ENCODE measurements at regions not wholly inside any gene's neighbourhood (a gene's known extent, or its start where the extent isn't known, plus 50 kb on each side); places are given as distances from the start of the nearest gene placed in this dataset.
"Not testable (repeated sequence)": the region's sequence is repeated elsewhere in the genome, so short reads cannot be mapped to it uniquely, and the experiment has no call there.

GRCh38 chr14:53295985-53296582, 143.0 kb upstream of the DDHD1 start:
- DNase-seq (ENCODE audit: low read depth in 2 of 2): no peak

- DNase-seq (ENCODE audit: low read depth in 2 of 2): no peak
Measured at GRCh38 chr14:53295372-53295771, 142.2 kb upstream of the DDHD1 start.

- no peak for DNase-seq (ENCODE audit: low read depth in 2 of 2)
Measured at GRCh38 chr14:53286301-53286700, 133.2 kb upstream of the DDHD1 start.

GRCh38 chr14:53285821-53286220, 132.7 kb upstream of the DDHD1 start:
- DNase-seq (ENCODE audit: low read depth in 2 of 2): no peak

- no peak for DNase-seq (ENCODE audit: low read depth in 2 of 2)
Measured at GRCh38 chr14:53285064-53285463, 131.9 kb upstream of the DDHD1 start.

- DNase-seq (ENCODE audit: low read depth in 2 of 2): no peak
Measured at GRCh38 chr14:53278602-53279506, 125.7 kb upstream of the DDHD1 start.

- no peak for DNase-seq (ENCODE audit: low read depth in 2 of 2)
Measured at GRCh38 chr14:53273671-53274072, 120.5 kb upstream of the DDHD1 start.

- no peak for DNase-seq (ENCODE audit: low read depth in 2 of 2)
Measured at GRCh38 chr14:53265025-53265424, 111.9 kb upstream of the DDHD1 start.

GRCh38 chr14:53260928-53261327, 107.8 kb upstream of the DDHD1 start:
- DNase-seq (ENCODE audit: low read depth in 2 of 2): no peak

- no peak for DNase-seq (ENCODE audit: low read depth in 2 of 2)
Measured at GRCh38 chr14:53260286-53260685, 107.2 kb upstream of the DDHD1 start.

GRCh38 chr14:53252141-53252540, 99.0 kb upstream of the DDHD1 start:
- DNase-seq (ENCODE audit: low read depth in 2 of 2): no peak

GRCh38 chr14:53249059-53249458, 95.9 kb upstream of the DDHD1 start:
- DNase-seq (ENCODE audit: low read depth in 2 of 2): no peak

GRCh38 chr14:53247596-53248370, 94.7 kb upstream of the DDHD1 start:
- no peak for DNase-seq (ENCODE audit: low read depth in 2 of 2)

GRCh38 chr14:53242898-53243297, 89.8 kb upstream of the DDHD1 start:
- not testable (repeated sequence) for DNase-seq (ENCODE audit: low read depth in 2 of 2)

GRCh38 chr14:53237488-53237887, 84.4 kb upstream of the DDHD1 start:
- DNase-seq (ENCODE audit: low read depth in 2 of 2): no peak

- DNase-seq (ENCODE audit: low read depth in 2 of 2): no peak
Measured at GRCh38 chr14:53236708-53237107, 83.6 kb upstream of the DDHD1 start.

- DNase-seq (ENCODE audit: low read depth in 2 of 2): no peak
Measured at GRCh38 chr14:53231171-53231570, 78.0 kb upstream of the DDHD1 start.

- no peak for DNase-seq (ENCODE audit: low read depth in 2 of 2)
Measured at GRCh38 chr14:53228966-53229365, 75.8 kb upstream of the DDHD1 start.

GRCh38 chr14:53227154-53227718, 74.1 kb upstream of the DDHD1 start:
- DNase-seq (ENCODE audit: low read depth in 2 of 2): no peak

GRCh38 chr14:53226553-53226952, 73.4 kb upstream of the DDHD1 start:
- DNase-seq (ENCODE audit: low read depth in 2 of 2): no peak

GRCh38 chr14:53220914-53221313, 67.8 kb upstream of the DDHD1 start:
- no peak for DNase-seq (ENCODE audit: low read depth in 2 of 2)

GRCh38 chr14:53218161-53218560, 65.0 kb upstream of the DDHD1 start:
- DNase-seq (ENCODE audit: low read depth in 2 of 2): no peak
